Urothelium cell line (cell line): ENCODE measurements at regions not wholly inside any gene's neighbourhood (a gene's known extent, or its start where the extent isn't known, plus 50 kb on each side); places are given as distances from the start of the nearest gene placed in this dataset.
"Not testable (repeated sequence)": the region's sequence is repeated elsewhere in the genome, so short reads cannot be mapped to it uniquely, and the experiment has no call there.

Experiments used
- DNase-seq: peaks from one replicate; pipeline ENCODE4 v3.0.0; 2011; ENCODE audit warnings: low spot score, mixed read lengths
- FAIRE-seq: peaks from 2 replicates; lab custom pipeline; 2011; peaks lifted over from hg19 to GRCh38; lab: Jason Lieb, UNC

DNA sequence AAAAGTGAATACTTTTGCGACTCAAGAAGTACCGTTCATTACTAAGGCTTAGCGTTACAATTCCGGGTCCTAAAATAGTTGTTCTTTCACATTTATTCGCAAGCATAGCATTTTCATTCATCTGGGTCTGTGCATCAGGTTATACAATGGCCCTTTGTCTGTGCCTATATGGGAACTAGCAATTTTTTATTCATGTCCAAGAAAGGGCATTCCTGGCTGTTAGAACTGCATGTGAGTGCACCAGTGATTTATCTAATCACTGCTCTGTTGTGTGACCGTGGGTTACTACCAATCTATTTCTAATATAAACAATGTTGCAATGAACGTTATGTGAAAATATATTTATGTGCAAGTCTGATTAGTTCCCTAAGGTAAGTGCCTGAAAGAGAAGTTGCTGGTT lies 63.8 kb downstream of the SPANXA1 start:
- DNase-seq, FAIRE-seq: not testable (repeated sequence)

DNA sequence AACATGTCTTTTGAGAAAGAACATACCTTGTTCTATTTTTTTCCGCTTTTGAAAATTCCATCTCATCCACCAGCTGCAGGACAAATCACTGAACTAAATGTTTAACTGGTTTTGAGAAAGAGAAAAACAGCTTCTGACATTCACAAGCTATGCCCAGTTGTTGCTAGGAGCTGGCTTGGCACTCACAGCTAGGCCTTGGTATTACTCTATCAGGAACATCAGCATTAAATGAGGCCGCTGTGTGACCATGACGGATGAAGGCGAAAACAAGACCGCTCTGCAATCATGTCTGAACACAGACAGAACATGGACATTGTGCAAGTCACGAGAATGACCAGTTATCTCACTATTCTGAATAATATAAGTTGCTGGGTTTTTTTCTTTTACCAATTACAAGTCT lies 108.8 kb downstream of the SPANXA1 start:
- FAIRE-seq, DNase-seq: not testable (repeated sequence)

DNA sequence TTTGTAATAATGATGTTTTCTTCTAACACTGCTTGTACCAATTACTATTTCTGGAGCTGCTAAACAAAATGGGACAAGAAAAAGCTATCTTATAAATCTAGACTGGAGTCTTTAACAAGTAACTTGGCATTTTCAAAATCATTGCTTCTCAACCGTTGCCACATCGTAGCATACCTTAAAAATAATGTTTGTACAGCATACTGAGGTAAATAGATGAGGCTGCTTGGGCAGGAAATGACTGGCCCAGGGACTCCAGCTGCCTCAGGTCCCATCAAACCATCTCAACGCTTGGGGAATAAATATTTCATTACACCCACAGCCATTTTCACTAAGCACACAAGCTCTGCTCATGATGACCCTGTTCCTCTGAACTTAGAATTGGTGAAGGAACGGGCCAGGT lies 115.1 kb downstream of the SPANXA1 start:
- no peak for DNase-seq
- FAIRE-seq = no peak

DNA sequence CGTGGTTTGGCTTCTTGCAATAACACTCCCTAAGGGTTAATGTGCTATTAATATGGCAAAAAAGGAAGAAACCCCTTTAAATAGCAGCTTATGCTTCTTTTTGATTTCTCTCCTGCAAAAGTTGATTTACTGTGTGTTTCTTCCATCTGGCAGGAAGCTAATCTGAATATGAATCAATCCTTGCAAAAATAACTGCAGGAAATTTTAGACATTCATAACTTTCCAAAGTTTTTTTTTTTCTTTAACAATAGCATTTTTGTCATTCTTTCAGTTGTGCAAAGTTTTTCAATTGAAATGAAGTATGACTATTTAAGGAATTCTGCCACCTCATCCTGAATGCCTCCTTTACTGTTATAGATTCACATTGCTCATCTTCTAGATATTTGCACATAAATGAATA lies 115.6 kb downstream of the SPANXA1 start:
- no peak for FAIRE-seq
- DNase-seq = no peak

DNA sequence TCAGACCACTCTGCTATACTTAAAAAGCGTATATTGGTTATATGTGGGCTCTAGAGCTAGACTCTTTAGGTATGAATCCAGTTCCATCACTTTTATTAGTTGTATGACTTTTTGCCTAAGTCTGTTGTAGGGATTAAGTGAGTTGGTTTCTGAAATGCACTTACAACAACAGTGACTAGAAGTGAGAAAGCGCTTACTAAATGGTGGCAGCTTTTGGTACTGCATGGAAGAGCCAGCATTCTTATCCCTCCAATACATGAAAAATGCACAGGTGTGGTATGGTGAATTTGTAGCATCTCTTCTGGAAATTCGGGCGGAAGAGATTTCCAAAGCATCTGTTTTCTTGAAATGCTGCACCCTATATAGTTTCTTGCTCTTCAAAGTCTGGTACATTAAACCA lies 117.1 kb downstream of the SPANXA1 start:
- no peak for FAIRE-seq

DNA sequence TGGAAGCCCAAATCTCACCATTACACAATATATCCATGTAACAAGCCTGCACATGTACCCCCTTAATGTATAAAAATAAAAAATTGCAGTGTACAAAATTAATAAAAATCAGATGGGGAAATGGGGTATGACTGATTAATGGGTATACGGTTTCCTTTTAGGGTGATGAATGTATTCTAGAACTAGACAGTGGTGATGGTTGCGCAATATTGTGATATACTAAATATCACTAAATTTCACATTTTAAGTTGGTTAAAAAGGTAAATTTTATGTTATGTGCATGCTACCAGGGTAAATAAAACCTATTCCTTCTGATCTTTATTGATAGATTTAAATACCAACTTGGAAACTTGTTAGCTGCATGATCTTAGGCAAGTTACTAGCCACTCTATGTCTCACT lies 129.4 kb downstream of the SPANXA1 start:
- DNase-seq (no peak), FAIRE-seq (no peak)

More for the DNA sequence above, 117.1 kb downstream of the SPANXA1 start:
- no peak for DNase-seq

DNA sequence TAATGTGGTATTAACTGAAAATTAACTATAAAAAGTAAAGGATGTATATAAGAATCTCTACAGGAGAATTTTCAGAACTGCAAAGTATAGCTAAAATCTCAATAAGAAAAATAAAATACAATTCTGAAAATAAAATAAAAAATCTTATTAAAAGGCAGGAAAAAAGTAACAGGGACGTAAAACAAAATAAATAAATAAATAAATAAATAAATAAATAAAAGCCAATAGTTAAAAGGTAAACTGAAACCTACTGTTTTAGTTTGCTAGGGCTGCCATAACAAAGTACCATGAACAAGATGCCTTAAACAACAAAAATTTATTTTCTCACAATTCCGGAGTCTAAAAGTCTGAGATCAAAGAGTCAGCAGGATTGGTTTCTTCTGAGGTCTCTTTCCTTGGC lies 140.6 kb downstream of the SPANXA1 start:
- FAIRE-seq = no peak
- no peak for DNase-seq

DNA sequence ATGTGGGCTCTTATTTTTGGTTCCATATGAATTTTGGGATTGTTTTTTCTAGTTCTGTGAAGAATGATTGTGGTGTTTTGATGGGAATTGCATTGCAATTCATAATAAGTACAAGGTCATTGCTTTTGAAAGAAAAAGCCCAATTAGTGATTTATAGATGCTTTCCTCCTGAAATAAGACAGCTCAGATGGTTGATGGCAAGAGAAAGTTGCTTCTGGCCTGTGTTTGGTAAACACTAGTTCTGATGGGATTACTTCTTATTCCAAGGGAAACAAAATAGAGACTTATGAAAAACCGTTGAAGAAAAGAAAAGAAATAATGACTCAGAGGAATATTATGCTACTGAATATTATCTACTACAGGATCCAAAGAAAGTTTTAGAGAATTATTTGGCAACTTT lies 144.9 kb downstream of the SPANXA1 start:
- no peak for FAIRE-seq
- DNase-seq = no peak

DNA sequence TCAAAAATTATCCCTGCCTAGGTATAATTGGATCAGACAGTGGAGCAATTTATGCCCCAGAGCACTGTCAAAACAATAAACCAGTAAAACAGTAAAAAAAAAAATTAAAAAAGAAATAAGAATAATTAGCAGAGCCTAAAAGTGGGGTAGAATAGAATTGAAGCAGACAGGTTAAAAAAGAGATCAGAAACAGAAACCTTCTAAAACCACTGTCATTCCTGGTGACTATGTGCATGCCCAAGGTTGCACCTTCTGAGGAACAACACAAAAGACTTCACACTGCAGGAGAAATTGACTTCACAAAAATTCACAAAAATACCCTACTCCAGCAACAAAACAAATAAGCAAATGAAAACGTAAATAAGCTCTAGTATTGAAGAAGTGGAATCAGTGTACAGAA lies 168.6 kb downstream of the SPANXA1 start:
- DNase-seq (no peak), FAIRE-seq (no peak)

DNA sequence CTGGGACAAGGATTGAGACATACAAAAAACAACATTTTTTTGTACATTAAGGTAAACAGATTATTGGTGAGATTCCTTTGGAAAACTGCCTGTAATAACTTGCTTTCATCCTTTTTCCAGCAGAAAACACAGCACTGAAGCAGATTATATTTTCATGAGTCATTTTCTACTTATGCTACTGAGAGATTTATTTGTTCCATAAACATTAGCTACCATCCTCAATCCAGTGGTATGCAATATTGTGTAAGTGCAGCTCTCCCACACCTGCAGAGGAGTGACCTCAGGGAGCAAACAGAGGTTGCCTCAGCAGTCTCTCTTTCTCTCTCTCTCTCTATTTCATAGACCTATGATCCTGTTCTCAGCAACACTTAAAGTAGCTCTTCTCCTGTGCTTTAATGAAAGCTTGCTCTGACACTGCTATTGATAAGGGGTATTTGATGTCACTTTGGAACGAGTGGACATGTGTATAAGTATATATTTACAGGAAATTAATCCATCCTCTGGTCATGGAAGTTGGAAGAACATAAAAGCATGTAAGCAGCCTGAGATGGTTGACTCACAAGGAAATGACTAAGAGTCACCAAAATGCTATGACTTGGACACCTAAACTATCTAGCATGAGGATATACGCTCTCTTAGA lies 163.7 kb upstream of the SPANXC start:
- no peak for FAIRE-seq
- peak; percentile 23 for DNase-seq

DNA sequence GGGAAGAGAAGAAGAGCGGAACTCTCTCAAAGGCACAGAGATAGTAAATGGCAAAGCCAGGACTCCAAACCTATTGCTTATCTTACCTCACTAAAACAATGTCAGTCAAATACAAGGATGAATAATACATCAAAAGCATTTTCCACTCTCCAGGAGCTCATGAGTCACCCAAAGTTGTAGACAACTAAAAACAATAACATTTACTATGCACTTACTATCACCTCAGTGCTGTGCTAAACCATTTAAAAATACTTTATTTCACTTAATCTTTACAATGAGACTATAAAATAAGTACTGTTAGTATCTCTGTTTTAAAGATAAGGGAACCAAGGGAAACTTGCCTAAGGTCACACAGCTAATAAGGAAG lies 163.2 kb upstream of the SPANXC start:
- FAIRE-seq = no peak
- DNase-seq = peak; percentile 4

DNA sequence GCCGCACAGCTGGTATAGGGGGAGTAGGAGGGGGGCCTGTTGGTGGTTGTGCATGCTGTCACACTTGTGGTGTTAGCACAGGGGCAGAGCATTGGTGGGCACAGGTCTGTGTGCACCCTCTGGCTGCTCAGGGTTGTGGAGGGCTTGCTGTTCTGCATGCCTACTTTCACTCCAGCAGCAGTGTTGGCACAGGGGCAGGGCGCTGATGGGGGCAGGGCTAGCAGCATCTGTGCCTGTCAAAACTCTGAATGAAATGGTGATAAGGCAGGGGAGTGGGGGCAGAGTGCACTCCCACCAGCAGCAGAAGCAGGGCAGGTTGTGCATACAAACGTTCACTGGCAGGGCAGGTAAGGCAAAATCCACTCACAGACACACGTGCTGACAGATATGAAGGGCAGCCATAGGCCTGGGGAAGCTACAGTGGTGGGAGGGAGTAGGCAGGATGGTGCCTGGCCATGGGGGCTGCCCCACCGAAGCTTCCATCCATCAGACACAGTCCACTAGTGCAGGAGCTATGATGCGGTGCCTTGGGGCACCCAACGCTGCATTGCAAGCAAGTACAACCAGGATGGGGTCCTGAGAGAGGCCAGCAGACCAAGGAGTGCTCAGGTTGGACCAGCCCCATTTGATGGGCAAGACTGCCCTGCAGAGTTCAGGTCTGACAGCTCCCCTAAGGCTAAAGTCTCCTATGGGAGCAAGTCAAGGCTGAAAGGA lies 160.7 kb upstream of the SPANXC start:
- FAIRE-seq (no peak), DNase-seq (no peak)

DNA sequence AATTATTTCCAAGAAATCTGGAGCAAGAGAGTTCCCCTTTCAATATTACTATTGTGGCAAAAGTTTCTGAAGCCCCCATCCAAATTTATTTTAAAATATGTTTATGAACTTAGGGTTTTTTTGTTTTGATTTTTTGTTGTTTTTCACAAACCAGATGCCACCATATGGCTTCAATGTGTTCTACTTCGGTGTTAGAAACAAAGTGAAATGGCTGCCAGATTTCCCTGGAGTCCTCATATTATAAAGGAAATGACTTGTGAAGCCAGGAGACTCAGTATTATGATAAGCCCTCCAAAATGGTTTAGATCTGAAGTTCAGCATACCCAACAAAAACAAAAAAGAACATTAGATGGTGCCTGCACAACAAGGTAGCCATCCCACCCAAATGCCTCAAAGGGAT lies 154.2 kb upstream of the SPANXC start:
- FAIRE-seq = no peak
- no peak for DNase-seq

DNA sequence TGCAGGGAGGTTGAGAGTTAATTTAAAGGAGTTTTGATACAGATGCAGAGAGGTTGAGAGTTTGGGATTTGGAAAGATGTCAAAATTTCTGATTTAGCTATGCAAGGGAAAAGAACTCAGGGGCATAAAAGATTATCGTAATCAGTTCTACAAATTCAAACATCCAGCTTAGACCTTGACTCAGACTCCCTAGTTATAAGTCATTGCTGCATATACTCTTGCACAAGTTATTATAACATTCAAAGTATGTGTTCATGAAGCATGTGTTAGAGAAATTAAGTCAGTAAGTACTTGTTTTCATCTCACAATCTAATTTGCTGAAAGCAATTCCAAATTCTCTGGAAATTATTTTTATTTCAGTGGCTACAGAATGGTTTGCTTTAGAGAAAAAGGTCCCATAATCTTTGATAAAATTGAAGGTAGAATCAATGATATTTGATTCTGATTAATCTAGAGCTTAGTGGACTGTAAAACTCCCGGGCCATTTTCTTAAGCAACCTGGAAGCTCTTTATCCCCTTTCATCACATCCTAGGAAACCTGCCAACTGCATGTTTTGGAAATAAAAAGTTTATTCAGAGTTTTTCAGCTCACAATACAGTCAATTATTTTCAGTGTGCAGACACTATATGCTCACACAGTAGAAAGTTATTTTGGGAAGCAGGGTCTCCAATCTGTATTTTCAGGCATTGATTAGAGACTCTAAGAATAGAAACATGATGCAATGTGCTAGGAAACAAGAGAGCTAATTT lies 132.9 kb upstream of the SPANXC start:
- no peak for FAIRE-seq
- no peak for DNase-seq

DNA sequence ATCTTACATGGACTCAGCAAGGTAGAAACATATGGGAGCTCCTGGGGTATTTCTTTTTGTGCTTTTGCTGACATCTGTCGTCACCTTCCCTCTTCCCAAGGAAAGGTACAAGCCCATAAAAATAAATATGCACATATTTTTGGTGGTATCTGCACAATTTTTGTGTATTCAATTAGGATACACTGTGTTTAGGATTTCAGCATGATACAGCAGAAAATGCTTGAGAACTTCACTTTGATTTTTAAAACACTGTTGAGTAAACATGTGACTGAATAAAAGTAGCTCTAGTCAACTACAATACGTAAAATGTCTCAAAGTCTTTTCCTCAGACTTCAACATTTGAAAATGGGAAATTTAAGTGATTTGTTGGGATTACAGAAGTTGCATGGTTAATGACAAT lies 99.4 kb upstream of the SPANXC start:
- FAIRE-seq (no peak), DNase-seq (no peak)

DNA sequence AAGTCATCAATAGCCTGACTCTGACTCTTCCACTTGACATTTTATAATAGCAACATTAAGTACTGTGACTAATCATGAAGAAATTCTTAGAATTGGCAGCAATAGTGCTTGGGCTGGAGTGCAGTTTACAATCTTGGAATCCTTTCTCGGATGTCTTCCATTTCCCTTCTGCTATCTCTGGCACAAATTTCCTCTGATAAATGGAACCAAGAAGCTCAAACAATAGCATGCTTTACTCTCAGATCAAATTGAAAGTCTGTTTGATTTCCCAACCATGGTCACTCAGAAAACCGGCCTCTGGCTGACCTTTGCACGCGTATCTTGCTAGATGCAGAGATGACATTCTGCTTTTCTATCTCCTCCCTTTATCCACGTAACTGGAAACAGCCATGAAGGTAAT lies 99.0 kb upstream of the SPANXC start:
- DNase-seq (peak; percentile 4), FAIRE-seq (no peak)

DNA sequence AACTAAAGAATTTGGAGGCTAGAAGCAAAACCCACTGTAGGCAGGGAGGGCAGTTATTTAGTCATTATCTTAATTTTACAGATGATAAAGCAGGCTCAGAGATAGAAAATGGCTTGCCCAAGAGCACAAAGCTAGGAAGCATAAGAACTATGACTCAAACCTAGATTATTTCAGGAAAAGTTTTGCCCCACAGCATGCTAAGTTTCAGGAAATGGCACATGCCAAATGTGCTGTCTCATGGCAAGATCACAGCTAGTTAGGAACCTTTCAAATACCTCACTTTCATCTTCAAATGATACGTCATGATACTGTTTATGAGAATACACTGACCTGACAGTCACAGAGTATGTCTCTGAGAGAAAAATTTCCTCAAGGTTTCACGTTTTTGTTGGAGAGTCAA lies 78.5 kb upstream of the SPANXC start:
- DNase-seq (no peak), FAIRE-seq (no peak)

DNA sequence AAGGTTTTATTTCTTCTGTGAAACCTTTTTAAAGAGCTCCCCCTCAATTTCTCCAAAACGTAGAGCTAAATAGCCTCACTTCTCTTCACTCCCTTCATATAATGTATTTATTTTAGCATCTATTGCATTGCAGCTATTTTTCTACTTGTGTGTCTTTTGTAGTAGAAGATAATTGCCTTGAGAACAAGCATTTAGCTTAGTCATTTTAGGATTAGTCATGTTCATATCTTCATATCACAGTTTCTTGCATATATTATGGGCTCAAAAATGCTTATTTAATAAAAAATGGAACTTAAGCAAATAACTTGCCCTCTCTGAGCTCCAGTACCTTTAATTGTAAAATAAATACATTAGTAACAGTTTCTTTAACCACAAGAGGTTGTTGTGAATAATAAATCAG lies 72.1 kb upstream of the SPANXC start:
- FAIRE-seq = no peak
- DNase-seq = no peak

DNA sequence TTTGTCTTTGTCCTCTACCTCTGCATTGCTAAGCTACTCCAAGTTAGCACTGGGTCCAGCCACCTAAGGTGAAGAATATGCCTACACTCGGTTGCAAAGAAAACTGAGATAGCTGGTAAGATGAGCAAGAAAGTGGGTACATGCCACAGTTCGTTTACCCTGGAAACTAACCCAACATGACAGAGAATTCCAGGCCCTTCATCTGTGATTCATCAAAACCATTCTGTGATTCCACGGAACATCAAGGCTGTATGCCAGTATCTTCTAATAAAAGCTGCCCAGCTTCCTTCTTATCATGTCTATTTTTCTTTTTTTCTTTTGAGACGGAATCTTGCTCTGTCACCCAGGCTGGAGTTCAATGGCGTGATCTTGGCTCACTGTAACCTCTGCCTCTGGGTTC lies 58.7 kb upstream of the SPANXC start:
- DNase-seq (no peak), FAIRE-seq (no peak)
